ENCODE measurements at regions not wholly inside any gene's neighbourhood (a gene's known extent, or its start where the extent isn't known, plus 50 kb on each side); places are given as distances from the start of the nearest gene placed in this dataset.
"Not testable (repeated sequence)": the region's sequence is repeated elsewhere in the genome, so short reads cannot be mapped to it uniquely, and the experiment has no call there.

DNA sequence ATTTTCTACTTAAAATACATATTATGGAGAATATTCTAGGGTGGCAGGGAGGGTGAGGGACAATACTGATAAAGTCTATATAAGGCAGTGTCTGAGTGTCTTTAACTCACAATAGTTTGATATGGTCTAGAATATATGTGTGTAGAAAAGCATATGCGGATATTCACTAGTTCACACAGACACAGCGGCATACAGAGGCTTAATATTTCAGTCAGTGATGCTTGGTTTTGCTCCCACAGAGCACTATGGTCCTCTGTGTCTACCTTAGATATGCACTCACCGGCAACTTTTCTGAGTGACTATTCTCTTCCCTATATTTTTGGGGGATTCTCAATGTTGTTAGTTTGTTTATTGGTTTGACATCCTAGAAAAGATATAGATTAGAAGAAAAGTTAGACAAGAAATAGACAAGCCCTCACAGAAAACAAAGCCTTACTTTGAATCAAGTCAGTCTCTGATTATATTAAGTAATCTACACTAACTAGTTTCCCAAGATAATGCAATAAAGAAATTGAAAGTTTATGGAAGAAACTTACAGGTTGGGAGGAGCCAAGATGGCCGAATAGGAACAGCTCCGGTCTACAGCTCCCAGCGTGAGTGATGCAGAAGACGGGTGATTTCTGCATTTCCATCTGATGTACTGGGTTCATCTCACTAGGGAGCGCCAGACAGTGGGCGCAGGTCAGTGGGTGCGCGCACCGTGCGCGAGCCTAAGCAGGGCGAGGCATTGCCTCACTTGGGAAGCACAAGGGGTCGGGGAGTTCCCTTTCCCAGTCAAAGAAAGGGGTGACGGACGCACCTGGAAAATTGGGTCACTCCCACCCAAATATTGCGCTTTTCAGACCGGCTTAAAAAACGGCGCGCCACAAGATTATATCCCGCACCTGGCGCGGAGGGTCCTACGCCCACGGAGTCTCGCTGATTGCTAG is 578.4 kb upstream of the FOXG1 start:
- intact Hi-C loops (cut with micrococcal nuclease): not testable (repeated sequence)

DNA sequence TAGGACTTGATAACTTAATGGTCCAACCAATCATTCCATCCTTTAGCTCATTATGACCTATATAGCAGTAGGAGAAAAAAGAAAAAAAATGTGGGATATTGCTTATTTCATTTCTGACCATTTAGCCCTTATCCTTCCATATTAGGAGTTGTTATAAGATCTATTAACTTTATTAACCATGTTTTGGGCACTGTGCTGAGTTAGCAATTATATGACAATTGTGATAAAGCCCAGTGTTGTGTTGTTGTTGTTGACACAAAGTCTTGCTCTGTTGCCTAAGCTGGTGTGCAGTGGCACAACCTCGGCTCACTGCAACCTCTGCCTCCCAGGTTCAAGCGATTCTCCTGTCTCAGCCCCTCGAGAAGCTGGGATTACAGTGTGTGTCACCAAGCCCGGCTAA is 569.7 kb upstream of the FOXG1 start:
- intact Hi-C loops (cut with micrococcal nuclease): no loop called here

DNA sequence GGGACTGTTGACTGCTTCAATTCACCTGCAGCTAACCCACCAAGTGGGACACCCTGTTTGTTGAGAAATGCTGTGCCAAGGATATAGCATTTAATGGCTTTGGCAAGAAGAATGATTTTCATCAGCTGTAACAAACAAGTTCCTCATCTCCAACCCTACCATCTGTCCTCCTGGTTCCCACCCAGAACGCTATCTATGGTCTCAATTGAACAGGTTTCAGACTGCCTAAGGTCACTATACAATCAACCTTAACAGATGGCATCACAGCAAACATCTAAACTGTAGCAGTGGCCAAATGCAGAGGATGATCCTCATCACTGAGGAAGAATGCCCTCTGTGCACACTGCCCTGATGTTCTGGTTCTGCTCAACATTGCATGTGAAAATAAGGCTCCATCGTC is 546.2 kb upstream of the FOXG1 start:
- intact Hi-C loops (cut with micrococcal nuclease): no loop called here

DNA sequence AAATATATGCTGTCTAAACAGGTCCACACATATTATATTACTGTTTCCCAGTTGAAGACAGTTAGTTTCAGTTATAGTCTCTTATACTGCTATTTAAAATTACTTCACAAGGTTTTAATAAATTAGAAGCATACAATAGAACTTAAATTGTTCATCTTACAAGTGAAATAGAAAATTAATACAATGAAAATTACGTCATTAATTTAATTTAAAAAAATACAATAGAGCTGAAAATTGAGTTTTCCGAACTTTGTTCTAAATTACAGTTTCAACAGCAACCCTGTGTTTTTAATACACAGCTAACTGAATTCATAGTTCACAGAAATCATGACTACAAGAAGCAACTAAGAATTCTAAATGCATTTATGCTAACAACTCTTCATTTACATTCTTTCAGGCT is 525.7 kb upstream of the FOXG1 start:
- intact Hi-C loops (cut with micrococcal nuclease): no loop called here

DNA sequence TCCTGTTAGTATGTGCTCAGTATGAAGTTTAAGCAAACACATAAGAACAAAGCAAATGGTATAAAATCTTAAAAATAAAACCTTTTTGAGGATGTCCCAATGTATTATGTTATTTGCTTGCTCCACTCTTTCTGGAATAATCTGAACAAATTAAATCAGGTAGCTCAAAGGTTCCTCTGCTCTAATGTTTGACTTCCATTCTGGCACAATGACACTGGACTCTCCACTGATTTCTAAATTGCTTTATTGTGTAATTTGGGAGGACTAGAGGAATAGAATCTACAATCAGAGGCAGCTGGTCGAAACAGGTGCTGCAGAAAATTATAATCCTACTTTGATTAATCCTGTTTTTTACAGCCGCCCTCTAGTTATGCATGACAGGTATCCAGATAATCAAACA is 523.7 kb upstream of the FOXG1 start:
- intact Hi-C loops (cut with micrococcal nuclease): no loop called here

DNA sequence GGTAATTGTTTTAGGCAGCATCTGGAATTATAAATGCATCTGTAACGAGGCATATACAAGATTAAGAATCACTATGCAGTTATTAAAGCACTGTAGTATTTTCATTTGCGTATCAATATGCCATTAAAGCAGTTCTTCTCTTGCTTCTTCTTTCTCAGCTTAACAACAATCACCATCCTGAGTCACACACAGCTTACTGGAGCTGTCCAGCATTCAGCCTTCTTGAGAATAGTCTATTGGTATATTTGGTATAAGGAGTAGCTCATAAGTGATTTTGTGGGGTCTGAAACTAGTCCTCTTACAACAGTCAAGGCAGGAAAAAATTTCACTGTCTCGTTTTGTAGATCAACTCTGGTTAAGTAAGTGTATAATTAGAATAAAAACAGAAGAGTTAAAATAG is 523.0 kb upstream of the FOXG1 start:
- intact Hi-C loops (cut with micrococcal nuclease): no loop called here

DNA sequence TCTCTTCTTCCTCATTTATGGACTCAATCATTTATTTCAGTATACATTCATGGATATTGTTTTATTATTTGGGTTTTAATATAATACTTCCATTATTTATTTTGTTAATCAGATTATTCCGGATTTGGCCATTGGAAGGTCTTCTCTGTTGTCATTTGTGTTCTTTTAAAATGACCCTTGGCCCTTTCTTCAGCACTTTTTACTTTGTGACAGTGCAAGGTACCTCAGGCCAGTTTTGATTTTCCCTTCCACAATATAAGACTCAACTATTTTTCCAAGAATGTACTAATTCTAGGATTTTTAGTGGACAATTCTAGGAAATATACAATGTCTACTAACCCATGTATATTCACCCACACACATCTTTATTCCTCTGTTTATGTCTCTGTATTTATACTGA is 521.4 kb upstream of the FOXG1 start:
- intact Hi-C loops (cut with micrococcal nuclease): no loop called here

DNA sequence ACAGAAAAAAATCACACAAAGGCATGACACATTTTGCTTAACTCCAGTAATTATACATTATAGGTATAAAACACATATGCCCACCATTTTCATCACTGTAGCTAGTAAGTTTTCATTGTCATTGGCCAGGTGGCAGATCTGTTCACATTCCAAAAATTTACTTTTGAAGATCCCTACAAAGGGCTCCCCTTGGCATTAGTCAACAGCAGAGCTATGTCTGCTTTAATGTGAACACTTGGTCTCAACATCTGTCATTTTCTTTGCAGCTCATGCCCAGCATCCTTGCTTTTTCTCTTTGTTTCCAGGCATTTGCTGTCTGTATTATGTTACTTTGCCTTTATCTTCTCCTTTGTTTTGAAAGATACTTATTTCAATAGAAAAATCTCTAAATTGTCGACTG is 519.1 kb upstream of the FOXG1 start:
- intact Hi-C loops (cut with micrococcal nuclease): no loop called here

DNA sequence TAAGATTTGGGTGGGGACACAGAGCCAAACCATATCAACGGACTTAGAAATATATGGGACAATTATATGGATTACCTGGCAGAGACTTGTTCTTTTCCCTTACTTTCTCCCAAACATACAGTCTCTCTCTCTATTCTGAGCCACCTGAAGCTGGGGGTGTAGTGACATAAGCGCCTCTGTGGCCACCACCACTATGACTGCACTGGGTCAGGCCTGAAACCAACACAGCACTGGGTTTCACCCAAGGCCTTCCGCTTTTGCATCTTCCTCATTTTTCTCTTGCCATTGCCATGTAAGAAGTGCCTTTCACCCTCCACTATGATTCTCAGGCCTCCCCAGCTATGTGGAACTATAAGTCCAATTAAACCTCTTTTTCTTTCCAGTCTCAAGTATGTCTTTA is 514.5 kb upstream of the FOXG1 start:
- intact Hi-C loops (cut with micrococcal nuclease): not testable (repeated sequence)

DNA sequence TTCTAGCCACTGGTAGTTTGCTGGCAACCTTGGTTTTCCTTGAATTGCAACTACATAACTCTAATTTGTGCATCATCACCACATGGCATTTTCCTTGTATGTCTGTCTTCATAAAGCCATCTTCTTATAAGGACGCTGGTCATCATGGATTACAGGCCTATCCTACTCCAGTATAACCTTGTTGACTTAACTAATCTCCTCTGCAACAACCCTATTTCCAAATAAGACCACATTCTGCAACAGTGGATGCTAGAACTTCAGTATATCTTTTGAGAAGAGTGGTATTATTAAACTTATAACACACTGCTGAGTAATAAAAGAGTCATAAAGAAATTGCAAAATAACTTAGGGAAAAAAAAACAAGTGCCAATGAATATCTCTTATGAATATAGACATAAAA is 511.8 kb upstream of the FOXG1 start:
- intact Hi-C loops (cut with micrococcal nuclease): no loop called here

DNA sequence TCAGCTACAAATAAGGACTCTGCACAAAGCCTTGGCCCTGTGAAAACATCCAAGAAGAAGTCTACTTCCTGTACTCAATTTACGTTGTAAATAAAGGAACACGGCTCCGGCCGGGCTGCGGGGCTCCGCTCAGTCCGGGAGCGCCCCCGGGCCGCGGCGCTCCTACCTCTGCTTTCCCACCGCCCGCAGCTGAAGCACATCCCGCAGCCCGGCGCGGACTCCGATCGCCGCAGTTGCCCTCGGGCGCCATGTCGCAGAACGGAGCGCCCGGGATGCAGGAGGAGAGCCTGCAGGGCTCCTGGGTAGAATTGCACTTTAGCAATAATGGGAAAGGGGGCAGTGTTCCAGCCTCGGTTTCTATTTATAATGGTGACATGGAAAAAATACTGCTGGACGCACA is 502.3 kb upstream of the FOXG1 start:
- intact Hi-C loops (cut with micrococcal nuclease): no loop called here

DNA sequence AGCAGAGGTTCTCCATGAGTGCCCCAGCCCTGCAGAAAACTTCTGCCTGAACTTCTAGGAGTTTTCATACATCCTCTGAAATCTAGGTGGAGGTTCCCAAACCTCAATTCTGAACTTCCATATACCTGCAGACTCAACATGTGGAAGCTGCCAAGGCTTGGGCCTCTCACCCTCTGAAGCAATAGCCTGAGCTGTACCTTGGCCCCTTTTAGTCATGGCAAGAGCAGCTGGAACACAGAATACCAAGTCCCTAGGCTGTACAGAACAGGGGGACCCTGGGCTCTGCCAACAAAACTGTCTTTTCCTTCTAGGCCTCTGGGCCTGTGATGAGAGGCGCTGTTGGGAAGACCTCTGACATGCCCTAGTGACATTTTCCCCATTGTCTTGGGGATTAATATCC is 494.3 kb upstream of the FOXG1 start:
- intact Hi-C loops (cut with micrococcal nuclease): no loop called here

DNA sequence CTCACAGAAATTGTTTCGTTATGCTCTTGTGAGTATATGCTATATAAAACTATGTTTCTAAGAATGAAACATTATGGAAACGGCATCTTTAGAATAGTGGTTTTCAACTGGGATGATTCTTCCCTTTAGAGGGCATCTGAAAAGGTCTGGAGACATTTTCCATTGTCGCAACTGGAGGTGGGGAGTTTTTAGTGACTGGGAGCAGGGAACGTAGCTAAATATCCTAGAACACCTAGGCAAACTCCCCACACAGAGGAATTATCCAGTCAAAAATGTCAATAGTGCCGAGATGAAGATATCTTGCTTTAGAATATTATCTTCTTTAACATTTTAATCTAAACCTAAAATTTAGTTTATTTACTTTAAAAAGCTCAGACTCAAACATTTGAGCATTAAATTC is 486.1 kb upstream of the FOXG1 start:
- intact Hi-C loops (cut with micrococcal nuclease): no loop called here

DNA sequence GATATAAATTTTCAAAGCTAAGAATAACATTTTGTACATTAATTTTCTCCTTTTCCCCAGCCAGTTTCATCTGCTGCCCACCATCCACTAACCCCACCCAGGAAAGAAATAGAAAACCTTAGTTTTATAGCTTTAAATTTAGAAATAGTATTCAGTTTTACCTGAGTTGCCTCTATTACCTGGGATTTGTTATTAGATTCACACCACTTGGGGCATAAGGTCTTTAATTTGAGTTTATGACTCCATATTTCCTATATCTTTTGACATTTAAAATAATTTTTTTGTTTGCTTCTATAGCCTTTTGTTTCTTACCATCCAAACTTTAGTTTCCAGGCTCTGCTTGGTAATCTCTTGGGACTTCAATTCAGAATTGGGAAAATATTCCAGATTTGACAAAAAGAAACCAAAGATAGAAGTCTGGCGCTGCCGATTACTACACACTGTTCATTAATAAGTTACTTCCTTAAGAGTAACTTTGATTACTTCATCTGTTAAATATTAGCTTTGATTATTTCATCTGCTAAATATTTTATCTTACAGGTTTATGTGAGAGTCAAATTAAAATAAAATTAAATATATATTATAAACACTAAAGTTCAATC is 485.5 kb upstream of the FOXG1 start:
- intact Hi-C loops (cut with micrococcal nuclease): no loop called here

DNA sequence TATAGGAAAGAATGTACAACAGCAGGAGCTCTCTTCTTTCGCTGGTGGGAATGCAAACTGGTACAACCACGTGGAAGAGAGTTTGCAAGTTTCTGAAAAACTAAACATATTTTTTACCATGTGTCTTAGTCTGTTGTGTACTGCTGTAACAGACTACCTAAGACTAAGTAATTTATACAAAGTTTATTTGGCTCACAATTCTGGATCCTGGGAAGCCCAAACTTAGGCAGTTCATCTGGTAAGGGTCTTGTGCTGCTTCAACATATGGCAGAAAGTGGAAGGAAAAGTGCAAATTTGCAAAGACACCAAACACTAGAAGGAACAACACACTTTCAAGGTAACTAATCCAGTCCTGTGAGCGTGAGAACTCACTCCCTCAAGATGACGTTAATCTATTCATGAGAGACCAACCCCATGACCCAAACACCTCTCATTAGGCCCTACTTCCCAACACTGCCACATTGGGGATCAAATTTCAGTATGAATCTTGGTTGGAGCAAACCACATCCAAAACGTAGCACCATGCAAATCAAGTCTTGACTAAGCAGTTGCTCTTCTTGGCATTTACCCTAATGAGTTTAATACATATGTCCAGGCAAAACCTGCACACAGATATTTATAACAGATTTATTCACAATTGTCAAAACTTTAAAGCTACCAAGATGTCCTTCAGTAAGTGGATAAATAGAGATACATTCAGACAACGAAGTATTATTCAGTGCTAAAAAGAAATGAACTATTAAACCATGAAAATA is 481.9 kb upstream of the FOXG1 start:
- intact Hi-C loops (cut with micrococcal nuclease): no loop called here

DNA sequence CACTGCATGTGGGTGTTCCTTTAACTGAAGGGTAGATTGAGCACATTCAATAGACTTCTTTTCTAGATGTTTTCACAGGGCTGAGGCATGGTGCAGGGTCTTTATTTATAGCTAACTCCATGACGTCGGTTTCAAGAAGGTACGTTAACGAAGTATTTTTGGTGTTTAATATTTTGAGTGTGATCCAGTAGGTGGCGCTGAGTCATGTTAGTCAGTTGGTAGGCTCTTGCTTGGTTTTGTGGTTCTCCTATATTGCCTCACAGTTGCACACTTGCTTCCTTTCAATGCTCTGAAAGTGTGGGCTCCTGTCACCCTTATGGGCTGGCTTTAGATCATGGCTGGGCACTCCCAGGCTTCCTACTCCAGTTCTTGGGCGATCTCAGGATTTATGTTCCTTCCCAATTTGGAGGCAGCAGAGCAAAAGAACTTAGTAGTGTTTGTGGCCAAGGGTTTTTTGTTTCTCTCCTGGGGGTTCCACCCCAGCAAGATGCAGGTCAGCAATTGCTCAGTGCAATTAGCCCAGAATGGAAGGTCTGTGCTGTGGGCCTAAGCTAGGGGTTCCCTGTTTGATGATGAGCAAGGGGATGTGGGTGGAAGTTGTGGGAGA is 471.6 kb upstream of the FOXG1 start:
- intact Hi-C loops (cut with micrococcal nuclease): no loop called here

DNA sequence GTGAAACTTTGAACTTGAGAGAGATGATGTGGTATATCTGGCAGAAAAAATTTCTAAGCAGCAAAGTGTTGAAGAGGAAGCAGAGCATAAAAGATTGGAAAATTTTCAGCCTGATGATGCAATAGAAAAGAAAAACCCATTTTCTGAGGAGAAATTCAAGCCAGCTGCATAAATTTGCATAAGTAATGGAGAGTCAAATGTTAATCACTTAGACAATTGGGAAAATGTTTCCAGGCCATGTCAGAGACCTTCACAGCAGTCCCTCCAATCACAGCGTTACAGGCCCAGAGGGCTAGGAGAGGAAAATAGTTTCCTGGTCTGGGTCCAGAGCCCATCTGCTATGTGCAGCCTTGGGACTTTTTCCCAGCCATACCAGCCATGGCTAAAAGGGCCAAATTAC is 469.0 kb upstream of the FOXG1 start:
- intact Hi-C loops (cut with micrococcal nuclease): no loop called here

DNA sequence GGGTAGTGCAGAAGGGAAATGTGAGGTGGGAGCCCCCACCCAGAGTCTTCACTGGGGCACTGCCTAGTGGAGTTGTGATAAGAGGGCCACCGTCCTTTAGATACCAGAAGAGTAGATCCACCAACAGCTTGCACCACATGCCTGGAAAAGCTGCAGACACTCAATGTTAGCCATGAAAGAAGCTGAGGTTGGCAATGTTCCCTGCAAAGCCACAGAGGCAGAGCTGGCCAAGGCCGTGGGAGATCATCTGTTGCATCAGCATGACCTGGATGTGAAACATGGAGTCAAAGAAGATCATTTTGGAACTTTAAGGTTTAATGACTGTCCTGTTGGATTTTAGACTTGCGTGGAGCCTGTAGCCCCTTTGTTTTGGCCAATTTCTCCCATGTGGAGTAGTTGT is 468.4 kb upstream of the FOXG1 start:
- intact Hi-C loops (cut with micrococcal nuclease): no loop called here

DNA sequence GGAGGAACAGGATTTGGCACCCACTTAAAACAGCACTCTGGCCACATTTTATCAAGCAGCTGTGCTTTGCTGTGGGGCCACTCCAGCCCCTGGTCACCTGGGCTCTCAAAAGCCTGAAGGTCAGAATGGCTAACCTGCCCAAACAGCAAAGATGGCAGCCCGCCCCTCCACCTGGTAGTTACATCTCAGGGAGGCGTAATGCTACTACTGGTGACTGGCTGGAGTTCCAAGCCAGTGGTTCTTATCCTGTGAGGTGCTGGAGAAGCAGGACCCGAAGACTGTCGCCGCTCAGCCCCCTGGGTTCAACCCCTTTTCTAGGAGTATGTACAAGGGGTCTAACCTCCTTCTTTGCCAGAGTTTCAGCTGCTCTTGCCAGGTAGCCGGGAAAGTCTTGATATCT is 467.4 kb upstream of the FOXG1 start:
- intact Hi-C loops (cut with micrococcal nuclease): no loop called here

DNA sequence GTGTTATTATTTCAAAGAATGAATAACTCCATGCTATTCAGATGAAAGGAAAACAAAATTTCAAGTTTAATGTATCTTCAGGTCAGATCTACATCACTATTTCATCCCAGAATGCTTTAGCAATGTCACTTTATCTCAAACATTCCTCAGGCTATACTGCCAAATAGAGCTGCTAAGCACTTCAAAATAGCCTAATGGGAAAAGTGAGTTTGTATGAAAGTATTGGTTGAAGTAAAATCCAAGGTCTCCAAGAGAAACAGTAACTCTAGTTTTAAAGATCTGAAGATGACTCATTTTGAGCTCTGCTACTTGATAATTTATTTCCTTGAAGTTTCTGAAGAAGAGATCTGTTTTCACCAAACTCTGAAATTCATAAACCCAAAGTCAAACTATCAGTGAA is 466.2 kb upstream of the FOXG1 start:
- intact Hi-C loops (cut with micrococcal nuclease): no loop called here

DNA sequence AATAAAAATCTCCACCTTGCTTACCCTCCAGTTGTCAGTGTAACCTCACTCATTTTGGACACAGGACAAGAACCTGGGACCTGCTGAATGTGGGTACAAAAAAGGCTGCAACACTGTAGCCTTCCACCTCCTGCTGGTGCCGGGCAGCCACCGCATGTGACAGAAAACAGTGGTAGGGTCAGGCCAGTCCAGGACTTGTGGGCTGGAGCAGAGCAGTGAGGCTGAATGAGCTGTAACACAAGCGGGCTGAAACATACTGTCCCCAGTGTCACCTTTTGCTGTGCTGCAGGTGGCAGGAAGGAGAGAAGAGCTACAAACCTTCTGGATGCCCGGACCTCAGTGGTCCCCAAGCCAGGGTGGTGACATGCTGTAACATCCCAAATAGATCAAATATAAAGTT is 465.4 kb upstream of the FOXG1 start:
- intact Hi-C loops (cut with micrococcal nuclease): no loop called here

DNA sequence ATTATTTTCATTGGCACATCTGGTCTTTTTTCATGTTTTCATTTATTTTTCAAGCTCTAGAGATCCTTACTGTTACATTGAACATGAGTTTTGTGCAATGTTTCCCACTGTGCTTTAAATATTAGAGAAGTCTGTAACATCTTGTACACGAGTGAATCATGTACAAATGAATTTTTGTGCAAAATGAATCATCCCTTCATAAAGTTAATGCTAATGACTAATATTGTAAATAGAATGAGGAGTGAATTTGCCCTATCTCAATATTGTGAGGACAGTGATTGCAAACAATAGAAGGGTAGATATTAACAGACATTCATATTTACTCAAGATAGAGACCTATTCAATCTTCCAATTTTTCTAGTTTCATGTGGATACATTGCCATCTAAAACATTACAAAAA is 463.3 kb upstream of the FOXG1 start:
- intact Hi-C loops (cut with micrococcal nuclease): no loop called here

Measured in T-helper 1 cell treated with Interleukin-12 subunit alpha and Interleukin-12 subunit beta and Interleukin-4 antibody, amounts not matched to agents 30 ng/mL and 1 ng/mL, for 36 hours (primary cell).